D721Med (cell line): ENCODE measurements at regions not wholly inside any gene's neighbourhood (a gene's known extent, or its start where the extent isn't known, plus 50 kb on each side); places are given as distances from the start of the nearest gene placed in this dataset.

Experiments used
- DNase-seq: peaks from one replicate; pipeline ENCODE4 v3.0.0; 2011; ENCODE audit warnings: low spot score; ENCODE audit not compliant: insufficient read length
- FAIRE-seq: peaks from 2 replicates; lab custom pipeline; 2011; peaks lifted over from hg19 to GRCh38; lab: Jason Lieb, UNC
- TF ChIP-seq, protein P1 (sequence below): IDR thresholded peaks from 2 replicates; pipeline ENCODE4 v1.5.1; 2012; ENCODE audit warnings: mild to moderate bottlenecking, control low read depth; ENCODE audit not compliant: insufficient read depth; ENCODE audit errors: missing control alignments

DNA sequence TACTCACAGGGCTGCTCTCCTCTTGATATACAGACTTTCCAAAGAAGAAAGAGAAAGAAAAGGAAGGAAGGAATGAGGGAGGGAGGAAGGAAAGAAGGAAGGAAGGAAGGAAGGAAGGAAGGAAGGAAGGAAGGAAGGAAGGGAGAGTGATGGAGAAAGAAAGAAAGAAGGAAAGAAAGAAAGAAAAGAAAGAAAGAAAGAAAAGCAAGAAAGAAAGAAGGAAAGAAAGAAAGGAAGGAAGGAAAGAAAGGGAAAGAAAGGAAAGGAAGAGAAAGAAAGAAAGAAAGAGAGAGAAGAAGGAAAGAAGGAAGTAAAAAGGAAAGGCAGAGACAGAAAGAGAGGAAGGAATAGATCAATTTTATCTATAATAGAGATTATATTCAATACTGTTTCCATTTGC, 1257.4 kb downstream of the EPHA7 start:
- DNase-seq, result no peak
- TF ChIP-seq, protein P1, sequence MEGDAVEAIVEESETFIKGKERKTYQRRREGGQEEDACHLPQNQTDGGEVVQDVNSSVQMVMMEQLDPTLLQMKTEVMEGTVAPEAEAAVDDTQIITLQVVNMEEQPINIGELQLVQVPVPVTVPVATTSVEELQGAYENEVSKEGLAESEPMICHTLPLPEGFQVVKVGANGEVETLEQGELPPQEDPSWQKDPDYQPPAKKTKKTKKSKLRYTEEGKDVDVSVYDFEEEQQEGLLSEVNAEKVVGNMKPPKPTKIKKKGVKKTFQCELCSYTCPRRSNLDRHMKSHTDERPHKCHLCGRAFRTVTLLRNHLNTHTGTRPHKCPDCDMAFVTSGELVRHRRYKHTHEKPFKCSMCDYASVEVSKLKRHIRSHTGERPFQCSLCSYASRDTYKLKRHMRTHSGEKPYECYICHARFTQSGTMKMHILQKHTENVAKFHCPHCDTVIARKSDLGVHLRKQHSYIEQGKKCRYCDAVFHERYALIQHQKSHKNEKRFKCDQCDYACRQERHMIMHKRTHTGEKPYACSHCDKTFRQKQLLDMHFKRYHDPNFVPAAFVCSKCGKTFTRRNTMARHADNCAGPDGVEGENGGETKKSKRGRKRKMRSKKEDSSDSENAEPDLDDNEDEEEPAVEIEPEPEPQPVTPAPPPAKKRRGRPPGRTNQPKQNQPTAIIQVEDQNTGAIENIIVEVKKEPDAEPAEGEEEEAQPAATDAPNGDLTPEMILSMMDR, result no peak
- FAIRE-seq, result no peak

DNA sequence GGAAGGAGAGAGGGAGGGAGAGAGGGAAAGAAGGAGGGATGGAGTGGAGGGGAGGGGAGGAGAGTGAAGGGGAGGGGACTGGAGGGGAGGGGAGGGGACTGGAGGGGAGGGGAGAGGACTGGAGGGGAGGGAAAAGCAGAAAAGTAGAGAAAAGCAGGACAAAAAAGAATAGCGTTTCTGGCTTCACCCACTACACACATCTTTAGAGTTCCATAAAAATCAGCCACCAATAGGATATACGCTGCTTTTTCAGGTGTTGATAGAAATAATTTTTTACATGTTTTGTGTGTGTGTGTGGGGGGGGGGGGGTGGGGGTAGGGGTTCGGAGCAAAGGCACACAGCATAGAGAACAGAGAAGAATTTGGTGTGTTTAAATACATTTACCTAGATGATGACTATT, 1259.1 kb downstream of the EPHA7 start:
- DNase-seq (no peak), FAIRE-seq (no peak)
- TF ChIP-seq, protein P1, result no peak

DNA sequence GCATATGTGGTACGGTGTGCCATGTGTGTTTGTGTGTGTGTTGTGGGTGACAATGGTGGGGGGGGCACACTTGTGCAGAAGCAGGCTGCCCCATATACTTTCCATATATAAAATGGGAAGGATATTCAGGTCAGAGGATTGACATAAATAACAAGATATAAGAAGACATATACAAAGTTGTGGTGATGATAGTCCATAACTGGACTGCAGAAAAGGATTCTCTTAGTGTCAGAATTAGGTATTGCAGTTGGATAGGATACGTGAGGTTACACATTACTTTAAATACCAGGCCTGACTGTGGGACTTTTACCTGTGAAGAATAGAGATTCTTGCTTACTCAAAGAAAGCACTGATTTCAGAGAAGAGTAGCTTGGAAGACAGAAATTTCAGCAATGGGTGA, 1260.3 kb downstream of the EPHA7 start:
- no peak for FAIRE-seq
- TF ChIP-seq, protein P1, result no peak
- no peak for DNase-seq

DNA sequence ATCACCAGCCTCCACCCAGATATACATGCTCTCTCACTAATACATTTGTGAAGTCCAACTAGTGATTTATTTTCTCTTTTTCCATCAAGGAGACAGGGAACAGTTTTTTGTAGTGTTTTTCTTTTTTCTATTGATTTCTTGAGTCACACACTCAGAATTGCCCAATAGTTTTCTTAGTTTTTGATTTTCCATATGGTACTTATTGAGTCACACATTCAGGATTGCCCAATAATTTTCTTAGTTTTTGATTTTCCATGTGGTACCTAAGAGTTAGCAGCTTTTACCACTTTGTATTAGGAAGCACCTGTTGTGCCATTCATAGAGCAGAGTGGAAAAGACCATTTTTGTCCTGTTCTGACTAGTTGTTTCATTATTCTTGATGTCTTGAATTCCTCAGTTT, 1268.8 kb downstream of the EPHA7 start:
- TF ChIP-seq, protein P1, result no peak
- FAIRE-seq (no peak), DNase-seq (no peak)

DNA sequence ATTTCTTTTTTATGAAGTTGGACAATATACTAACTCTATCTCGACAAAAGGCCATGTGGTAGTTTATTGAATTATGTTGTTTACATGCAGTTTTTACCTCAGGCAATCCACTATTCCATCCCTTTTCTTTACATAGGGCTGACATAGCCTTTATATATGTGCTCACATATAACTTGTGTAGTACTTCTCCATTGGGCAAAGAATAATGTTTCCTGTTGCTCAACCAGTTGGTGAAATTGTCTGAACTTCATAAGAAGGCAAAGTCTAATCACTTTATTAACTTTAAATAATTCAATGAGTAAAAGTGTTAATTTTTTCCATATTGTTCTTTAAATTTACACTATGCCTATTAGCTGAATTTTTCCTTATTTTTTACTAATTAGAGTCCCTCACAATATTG, 1272.1 kb downstream of the EPHA7 start:
- TF ChIP-seq, protein P1, result no peak
- FAIRE-seq, result no peak
- DNase-seq, result no peak

DNA sequence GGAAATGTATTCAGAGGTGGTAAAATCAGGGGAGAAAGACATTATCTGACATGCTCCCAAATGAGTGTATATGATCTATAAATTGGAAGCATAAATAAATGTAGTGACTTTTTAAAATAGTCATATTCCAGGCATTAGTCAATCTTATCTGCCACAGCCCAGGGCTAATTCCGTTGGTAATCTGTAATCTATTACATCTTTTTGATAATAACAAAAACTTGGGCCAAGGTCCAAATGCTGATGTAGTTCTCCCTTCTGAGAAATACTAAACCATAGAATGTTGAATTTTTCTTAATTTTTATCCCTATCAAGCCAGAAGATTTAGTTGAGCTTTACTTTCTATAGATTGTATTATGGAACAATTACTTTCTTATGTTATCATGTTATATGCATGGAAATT, 1279.8 kb downstream of the EPHA7 start:
- FAIRE-seq, result no peak
- TF ChIP-seq, protein P1, result no peak
- DNase-seq, result no peak

DNA sequence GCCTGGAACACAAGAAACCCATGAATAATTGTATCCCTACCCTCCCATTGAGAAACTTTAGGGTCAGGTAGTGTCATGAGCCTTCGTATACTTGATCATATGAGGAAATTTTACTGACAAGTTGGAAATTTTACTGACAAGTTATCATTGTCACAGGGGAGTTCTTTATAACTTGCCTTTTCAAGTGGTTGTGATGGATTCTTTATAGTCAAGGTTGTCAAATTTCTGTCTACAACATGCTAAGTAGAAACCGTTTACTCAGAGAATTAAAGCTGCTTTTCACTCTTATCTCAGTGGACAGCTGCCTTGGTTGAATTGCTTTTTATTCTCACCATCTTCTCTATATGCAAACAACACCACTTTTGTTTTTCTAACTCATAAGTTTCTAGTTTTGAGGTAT, 1286.4 kb downstream of the EPHA7 start:
- no peak for DNase-seq
- TF ChIP-seq, protein P1, result no peak
- no peak for FAIRE-seq
